A549 (cell line): ENCODE measurements at regions not wholly inside any gene's neighbourhood (a gene's known extent, or its start where the extent isn't known, plus 50 kb on each side); places are given as distances from the start of the nearest gene placed in this dataset.

Experiments
- ATAC-seq, 2 experiments: fragments of 200-7000 bp in 1 of 2; fragments of >200 bp in 1 of 2; cut with Nextera tagmentation in 1 of 2; cut with Tn5 transposase in 1 of 2; 3 replicates each; pipeline versions ENCODE4 v1.8.0 to v1.9.1; 2018 to 2020; ENCODE audit warnings: mild to moderate bottlenecking in 1 of 2, moderate library complexity in 1 of 2
- CTCF ChIA-PET: fragments of 300-600 bp; sonication (Branson Sonifier 250); formaldehyde crosslinking; extraction: SDS; loops from one replicate; lab custom pipeline; 2021; ENCODE audit warnings: antibody characterized with exemption, inconsistent platforms; lab: Yijun Ruan, JAX
- POLR2A ChIA-PET: fragments of 350-600 bp; formaldehyde crosslinking; extraction: SDS; loops from one replicate; lab custom pipeline; 2021; ENCODE audit warnings: antibody characterized with exemption, inconsistent platforms; lab: Yijun Ruan, JAX
- DNase-seq, 2 experiments: peaks; one replicate each; pipeline versions ENCODE4 v3.0.0 to v3.0.0-alpha.2; 2011 to 2016; ENCODE audit warnings: low read depth in 1 of 2, low spot score in 1 of 2
- FAIRE-seq: peaks from 2 replicates; lab custom pipeline; 2011; peaks lifted over from hg19 to GRCh38; lab: Jason Lieb, UNC
- H3K27ac ChIP-seq, 2 experiments: fragments of >200 bp; sonication (Bioruptor Twin); formaldehyde crosslinking; 3 replicates each; pipeline ENCODE4 v1.5.1; 2016 to 2017
- H3K4me1 ChIP-seq: fragments of >200 bp; sonication (Bioruptor Twin); formaldehyde crosslinking; 3 replicates; pipeline ENCODE4 v1.6.1; 2016
- H3K4me2 ChIP-seq: fragments of >200 bp; sonication (Bioruptor Twin); formaldehyde crosslinking; 3 replicates; pipeline ENCODE4 v1.6.1; 2016
- H3K4me3 ChIP-seq: fragments of >200 bp; sonication (Bioruptor Twin); formaldehyde crosslinking; 3 replicates; pipeline ENCODE4 v1.5.1; 2016
- H3K9me3 ChIP-seq: fragments of >200 bp; sonication (Bioruptor Twin); formaldehyde crosslinking; 3 replicates; pipeline ENCODE4 v1.6.1; 2016
- CBX2 ChIP-seq: fragments of 200-600 bp; sonication (generic); IDR thresholded peaks from 2 replicates; pipeline ENCODE4 v1.6.1; 2016; ENCODE audit warnings: low read depth, mild to moderate bottlenecking, borderline replicate concordance
- FOSB ChIP-seq: fragments of 250-450 bp; sonication (Bioruptor Pico); IDR thresholded peaks from 2 replicates; pipeline ENCODE4 v1.5.0; 2020; ENCODE audit warnings: mild to moderate bottlenecking, moderate library complexity
- HOXB13 ChIP-seq: fragments of 250-450 bp; sonication (Bioruptor Pico); IDR thresholded peaks from 2 replicates; pipeline ENCODE4 v1.5.0; 2020; ENCODE audit warnings: low read depth, mild to moderate bottlenecking, moderate library complexity
- JUN ChIP-seq, 2 experiments: fragments of >200 bp; sonication (Bioruptor Twin); formaldehyde crosslinking; IDR thresholded peaks; 2 replicates in 1 of 2; 3 replicates in 1 of 2; pipeline ENCODE4 v1.6.1; 2016 to 2017
- JUNB ChIP-seq: fragments of >200 bp; sonication (Bioruptor Twin); formaldehyde crosslinking; IDR thresholded peaks from 2 replicates; pipeline ENCODE4 v1.6.1; 2016
- MAFK ChIP-seq: fragments of 450-650 bp; IDR thresholded peaks from 2 replicates; pipeline ENCODE4 v1.6.1; 2014; ENCODE audit not compliant: partially characterized antibody
- MAZ ChIP-seq: fragments of 150-350 bp; IDR thresholded peaks from 2 replicates; pipeline ENCODE4 v1.6.1; 2014; ENCODE audit warnings: antibody characterized with exemption, low read depth, low read length, borderline replicate concordance
- NPAS2 ChIP-seq: fragments of 250-450 bp; sonication (Bioruptor Pico); IDR thresholded peaks from 2 replicates; pipeline ENCODE4 v1.8.0; 2022; ENCODE audit warnings: mild to moderate bottlenecking, moderate library complexity, borderline replicate concordance
- POLR2AphosphoS2 ChIP-seq: conservative IDR thresholded peaks from 2 replicates; pipeline ENCODE4 v1.6.1; 2012; ENCODE audit warnings: low read length, improper control_type of control experiment, inconsistent platforms
- RAD21 ChIP-seq, 2 experiments: fragments of >200 bp in 1 of 2; sonication (Bioruptor Twin) in 1 of 2; formaldehyde crosslinking in 1 of 2; IDR thresholded peaks in 1 of 2; conservative IDR thresholded peaks in 1 of 2; 2 replicates in 1 of 2; 3 replicates in 1 of 2; pipeline ENCODE4 v1.6.1; 2012 to 2018; ENCODE audit warnings: inconsistent platforms in 1 of 2
- RFX5 ChIP-seq: fragments of 450-650 bp; IDR thresholded peaks from 2 replicates; pipeline ENCODE4 v1.7.1; 2014; ENCODE audit warnings: antibody characterized with exemption, mild to moderate bottlenecking, moderate library complexity
- SREBF2 ChIP-seq: fragments of 450-650 bp; IDR thresholded peaks from 2 replicates; pipeline ENCODE4 v1.6.1; 2014; ENCODE audit warnings: mild to moderate bottlenecking, moderate library complexity
- ZFP36 ChIP-seq: fragments of 450-650 bp; IDR thresholded peaks from 2 replicates; pipeline ENCODE4 v1.6.1; 2014; ENCODE audit warnings: borderline replicate concordance; ENCODE audit not compliant: partially characterized antibody
- ZNF302 ChIP-seq: fragments of 250-450 bp; sonication (Bioruptor Pico); IDR thresholded peaks from 2 replicates; pipeline ENCODE4 v1.9.0; 2021; ENCODE audit warnings: inconsistent platforms, mild to moderate bottlenecking, moderate library complexity
- WGBS: methylation state at CpG from one replicate; pipeline ENCODE4 v1.1.6; 2017; ENCODE audit errors: missing lambda C conversion rate; 5-methylcytosine and 5-hydroxymethylcytosine counted together
- TF ChIP-seq, protein P1 (sequence below): fragments of 450-650 bp; IDR thresholded peaks from 2 replicates; pipeline ENCODE4 v1.6.1; 2014; ENCODE audit warnings: antibody characterized with exemption
- TF ChIP-seq, protein P2 (sequence below): fragments of 200-600 bp; sonication (generic); IDR thresholded peaks from 2 replicates; pipeline ENCODE4 v1.6.1; 2016; ENCODE audit warnings: antibody characterized with exemption, mild to moderate bottlenecking, moderate library complexity
- TF ChIP-seq, protein P3 (sequence below): IDR thresholded peaks from 2 replicates; pipeline ENCODE4 v1.6.1; 2012
- TF ChIP-seq, protein P4 (sequence below): fragments of >200 bp; sonication (Bioruptor Twin); formaldehyde crosslinking; IDR thresholded peaks from 3 replicates; pipeline ENCODE4 v1.5.1; 2016

DNA sequence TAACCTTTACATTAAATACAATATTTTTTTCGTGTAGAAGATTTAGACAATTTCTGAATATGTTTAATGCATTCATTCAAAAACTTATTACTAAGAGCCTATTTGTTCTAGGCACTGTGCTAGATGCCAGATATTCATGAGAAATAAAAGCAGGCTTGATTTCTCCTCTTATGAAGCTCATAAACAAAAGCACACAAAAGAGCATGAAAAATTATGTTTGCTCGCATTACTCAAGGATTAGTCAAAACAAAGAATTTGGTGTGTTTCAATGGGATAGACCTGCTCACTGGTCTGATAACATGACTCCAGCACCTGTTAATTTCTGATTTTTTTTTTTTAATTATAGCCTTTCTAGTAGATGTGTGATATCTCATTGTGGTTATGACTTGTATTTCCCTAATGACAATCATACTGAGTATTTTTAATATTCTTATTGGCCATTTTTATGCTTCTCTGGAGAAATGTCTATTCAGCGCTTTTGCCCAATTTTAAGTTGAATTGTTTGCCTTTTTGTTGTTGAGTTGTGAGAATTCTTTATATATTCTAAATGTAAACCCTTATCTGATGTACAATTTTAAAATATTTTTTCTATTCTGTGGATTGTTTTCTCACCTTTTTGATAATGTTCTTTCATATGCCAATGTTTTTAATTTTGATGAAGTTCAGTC lies 382.3 kb upstream of the ADGRL4 start:
- Histone ChIP-seq H3K9me3 (no peaks in the 10 kb centered on the region), H3K27ac (no peak overlapping the region), H3K4me2 (no peak overlapping the region)
- DNase-seq = no peak
- POLR2A ChIA-PET = no interaction called here
- TF ChIP-seq NPAS2 (CRISPR knock-in tag) = no peak
- TF ChIP-seq MAFK = peak; percentile 71
- TF ChIP-seq, all 56 proteins: peak for 1
- no peaks in the 10 kb centered on the region for H3K4me1 ChIP-seq
- CTCF ChIA-PET = no interaction called here
- no peak overlapping the region for H3K4me3 ChIP-seq
- WGBS = 52% methylated on average over 3 of the region's 3 CpGs
- no peak for FAIRE-seq
- ATAC-seq = no peak

DNA sequence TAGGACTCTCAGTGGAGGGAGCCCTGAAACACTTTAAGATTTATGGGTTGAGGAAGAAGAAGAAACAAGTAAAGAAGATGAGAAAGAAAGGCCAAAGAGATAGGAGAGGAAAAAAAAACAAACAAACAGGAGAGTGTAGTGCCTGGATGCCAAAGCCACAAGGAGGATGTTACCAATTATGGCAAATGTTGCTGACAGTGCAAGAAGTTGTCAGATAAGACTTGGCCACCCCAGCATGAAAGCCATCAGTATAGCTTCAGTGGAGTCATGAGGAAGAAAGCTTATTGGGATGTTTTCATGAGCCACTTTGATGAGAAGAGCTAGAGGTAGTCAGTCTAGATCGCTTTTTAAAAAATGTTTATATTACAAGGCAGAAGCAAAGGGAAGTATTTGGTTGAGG lies 380.2 kb upstream of the ADGRL4 start:
- DNase-seq (no peak), ATAC-seq (no peak), FAIRE-seq (no peak)
- WGBS = 60% methylated on average over 1 of the region's 1 CpG
- no peaks in the 10 kb centered on the region for H3K4me1 ChIP-seq
- CTCF ChIA-PET = interaction anchor here (1.0 kb wide), 1 partner anchor 11 kb away, joined by 4 read pairs; no protein-coding TSS in a partner anchor
- TF ChIP-seq CBX2 (no peak), MAFK (peak; percentile 65)
- no peak overlapping the region for H3K4me3 ChIP-seq
- POLR2A ChIA-PET = no interaction called here
- H3K4me2 ChIP-seq = no peak overlapping the region
- H3K27ac ChIP-seq = no peak overlapping the region
- H3K9me3 ChIP-seq = no peaks in the 10 kb centered on the region

DNA sequence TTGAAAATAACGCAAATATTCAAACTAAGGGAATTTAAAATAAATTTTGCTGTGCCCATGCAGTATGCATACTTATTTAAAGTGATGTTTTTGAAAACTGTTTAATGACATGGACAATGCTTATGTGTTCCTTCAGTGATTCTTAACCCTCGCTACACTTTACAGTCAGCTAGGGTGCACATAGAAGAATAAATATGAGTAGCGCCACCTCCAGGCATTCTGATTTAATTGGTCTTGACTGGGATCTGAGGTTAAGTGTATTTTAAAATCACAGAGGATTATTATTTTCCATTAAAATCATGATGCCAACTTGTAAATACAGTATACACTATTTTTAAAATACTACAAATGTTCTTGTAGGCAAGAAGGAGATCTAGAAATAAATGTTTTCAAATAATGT lies 373.5 kb upstream of the ADGRL4 start:
- ChIA-PET POLR2A (no interaction called here), CTCF (no interaction called here)
- no peak overlapping the region for H3K4me3 ChIP-seq
- no peaks in the 10 kb centered on the region for H3K9me3 ChIP-seq
- H3K4me2 ChIP-seq = no peak overlapping the region
- DNase-seq (peak in 1 of 2 experiments; percentile 0), ATAC-seq (no peak), FAIRE-seq (no peak)
- no peak for TF ChIP-seq HOXB13 (CRISPR knock-in tag)
- TF ChIP-seq, protein P1, sequence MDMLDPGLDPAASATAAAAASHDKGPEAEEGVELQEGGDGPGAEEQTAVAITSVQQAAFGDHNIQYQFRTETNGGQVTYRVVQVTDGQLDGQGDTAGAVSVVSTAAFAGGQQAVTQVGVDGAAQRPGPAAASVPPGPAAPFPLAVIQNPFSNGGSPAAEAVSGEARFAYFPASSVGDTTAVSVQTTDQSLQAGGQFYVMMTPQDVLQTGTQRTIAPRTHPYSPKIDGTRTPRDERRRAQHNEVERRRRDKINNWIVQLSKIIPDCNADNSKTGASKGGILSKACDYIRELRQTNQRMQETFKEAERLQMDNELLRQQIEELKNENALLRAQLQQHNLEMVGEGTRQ = no peak
- TF ChIP-seq JUNB = no peak
- no peak for TF ChIP-seq FOSB
- no peak for TF ChIP-seq ZFP36
- no peak for TF ChIP-seq JUN (IDR thresholded peaks at IDR 0.05)
- no peak for TF ChIP-seq MAFK
- TF ChIP-seq RFX5 = no peak
- TF ChIP-seq, protein P2, sequence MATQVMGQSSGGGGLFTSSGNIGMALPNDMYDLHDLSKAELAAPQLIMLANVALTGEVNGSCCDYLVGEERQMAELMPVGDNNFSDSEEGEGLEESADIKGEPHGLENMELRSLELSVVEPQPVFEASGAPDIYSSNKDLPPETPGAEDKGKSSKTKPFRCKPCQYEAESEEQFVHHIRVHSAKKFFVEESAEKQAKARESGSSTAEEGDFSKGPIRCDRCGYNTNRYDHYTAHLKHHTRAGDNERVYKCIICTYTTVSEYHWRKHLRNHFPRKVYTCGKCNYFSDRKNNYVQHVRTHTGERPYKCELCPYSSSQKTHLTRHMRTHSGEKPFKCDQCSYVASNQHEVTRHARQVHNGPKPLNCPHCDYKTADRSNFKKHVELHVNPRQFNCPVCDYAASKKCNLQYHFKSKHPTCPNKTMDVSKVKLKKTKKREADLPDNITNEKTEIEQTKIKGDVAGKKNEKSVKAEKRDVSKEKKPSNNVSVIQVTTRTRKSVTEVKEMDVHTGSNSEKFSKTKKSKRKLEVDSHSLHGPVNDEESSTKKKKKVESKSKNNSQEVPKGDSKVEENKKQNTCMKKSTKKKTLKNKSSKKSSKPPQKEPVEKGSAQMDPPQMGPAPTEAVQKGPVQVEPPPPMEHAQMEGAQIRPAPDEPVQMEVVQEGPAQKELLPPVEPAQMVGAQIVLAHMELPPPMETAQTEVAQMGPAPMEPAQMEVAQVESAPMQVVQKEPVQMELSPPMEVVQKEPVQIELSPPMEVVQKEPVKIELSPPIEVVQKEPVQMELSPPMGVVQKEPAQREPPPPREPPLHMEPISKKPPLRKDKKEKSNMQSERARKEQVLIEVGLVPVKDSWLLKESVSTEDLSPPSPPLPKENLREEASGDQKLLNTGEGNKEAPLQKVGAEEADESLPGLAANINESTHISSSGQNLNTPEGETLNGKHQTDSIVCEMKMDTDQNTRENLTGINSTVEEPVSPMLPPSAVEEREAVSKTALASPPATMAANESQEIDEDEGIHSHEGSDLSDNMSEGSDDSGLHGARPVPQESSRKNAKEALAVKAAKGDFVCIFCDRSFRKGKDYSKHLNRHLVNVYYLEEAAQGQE = no peak
- no peak for TF ChIP-seq RAD21 (conservative IDR thresholded peaks at IDR 0.05 in 1 of 2, IDR thresholded peaks at IDR 0.05 in 1 of 2)
- no peak for TF ChIP-seq SREBF2
- TF ChIP-seq, protein P3, sequence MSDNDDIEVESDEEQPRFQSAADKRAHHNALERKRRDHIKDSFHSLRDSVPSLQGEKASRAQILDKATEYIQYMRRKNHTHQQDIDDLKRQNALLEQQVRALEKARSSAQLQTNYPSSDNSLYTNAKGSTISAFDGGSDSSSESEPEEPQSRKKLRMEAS = no peak
- no peak for TF ChIP-seq CBX2
- 58% methylated on average over 3 of the region's 3 CpGs for WGBS
- H3K27ac ChIP-seq = no peak overlapping the region
- H3K4me1 ChIP-seq = no peaks in the 10 kb centered on the region

DNA sequence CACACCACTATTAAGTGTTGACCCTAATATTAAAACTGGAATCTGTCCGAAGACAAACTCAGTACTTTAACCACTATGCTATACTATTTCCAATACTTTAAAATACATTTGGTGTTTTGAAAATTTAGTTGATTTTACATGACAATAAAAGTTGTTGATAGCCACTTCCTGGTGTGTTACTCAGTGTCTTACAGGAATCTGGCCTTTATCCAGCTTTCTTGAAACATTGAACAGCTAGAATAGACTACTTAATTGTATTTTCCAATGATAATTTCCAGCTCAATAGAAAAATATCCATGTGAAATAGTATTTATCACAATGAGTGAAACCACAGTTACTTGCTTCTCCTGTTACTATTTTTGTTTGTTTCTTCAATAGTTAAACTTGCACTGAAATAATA lies 369.6 kb upstream of the ADGRL4 start:
- no peak for ATAC-seq
- TF ChIP-seq CBX2 (no peak), MAZ (no peak), POLR2AphosphoS2 (no peak), ZNF302 (no peak)
- TF ChIP-seq, protein P4, sequence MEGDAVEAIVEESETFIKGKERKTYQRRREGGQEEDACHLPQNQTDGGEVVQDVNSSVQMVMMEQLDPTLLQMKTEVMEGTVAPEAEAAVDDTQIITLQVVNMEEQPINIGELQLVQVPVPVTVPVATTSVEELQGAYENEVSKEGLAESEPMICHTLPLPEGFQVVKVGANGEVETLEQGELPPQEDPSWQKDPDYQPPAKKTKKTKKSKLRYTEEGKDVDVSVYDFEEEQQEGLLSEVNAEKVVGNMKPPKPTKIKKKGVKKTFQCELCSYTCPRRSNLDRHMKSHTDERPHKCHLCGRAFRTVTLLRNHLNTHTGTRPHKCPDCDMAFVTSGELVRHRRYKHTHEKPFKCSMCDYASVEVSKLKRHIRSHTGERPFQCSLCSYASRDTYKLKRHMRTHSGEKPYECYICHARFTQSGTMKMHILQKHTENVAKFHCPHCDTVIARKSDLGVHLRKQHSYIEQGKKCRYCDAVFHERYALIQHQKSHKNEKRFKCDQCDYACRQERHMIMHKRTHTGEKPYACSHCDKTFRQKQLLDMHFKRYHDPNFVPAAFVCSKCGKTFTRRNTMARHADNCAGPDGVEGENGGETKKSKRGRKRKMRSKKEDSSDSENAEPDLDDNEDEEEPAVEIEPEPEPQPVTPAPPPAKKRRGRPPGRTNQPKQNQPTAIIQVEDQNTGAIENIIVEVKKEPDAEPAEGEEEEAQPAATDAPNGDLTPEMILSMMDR = no peak
- H3K27ac ChIP-seq = no peak overlapping the region
- no peak overlapping the region for H3K4me3 ChIP-seq
- no peak for FAIRE-seq
- H3K9me3 ChIP-seq = no peaks in the 10 kb centered on the region
- CTCF ChIA-PET = no interaction called here
- WGBS = 6% methylated on average over 1 of the region's 1 CpG
- POLR2A ChIA-PET = no interaction called here
- H3K4me2 ChIP-seq = no peak overlapping the region
- no peaks in the 10 kb centered on the region for H3K4me1 ChIP-seq
- DNase-seq = no peak
